HepG2 (cell line): ENCODE measurements at regions not wholly inside any gene's neighbourhood (a gene's known extent, or its start where the extent isn't known, plus 50 kb on each side); places are given as distances from the start of the nearest gene placed in this dataset.

Source experiments
- ATAC-seq: fragments of 200-7000 bp; cut with Tn5 transposase; 3 replicates; pipeline ENCODE4 v1.9.1; 2020; ENCODE audit warnings: mild to moderate bottlenecking, moderate library complexity
- BruUV-seq: library from RNA; stranded (reverse); fragments of 400-500 nt; replicated peaks from 2 replicates; lab custom pipeline; 2021; lab: Mats Ljungman, UMichigan
- CTCF ChIA-PET: fragments of 300-600 bp; formaldehyde crosslinking; extraction: SDS; loops from one replicate; lab custom pipeline; 2021; ENCODE audit warnings: low total read pairs, inconsistent platforms, low intra/inter-chr PET ratio; lab: Yijun Ruan, JAX
- POLR2A ChIA-PET: fragments of 350-600 bp; sonication (Branson Sonifier 250); formaldehyde crosslinking; loops from one replicate; lab custom pipeline; 2020; ENCODE audit warnings: antibody characterized with exemption, inconsistent platforms; lab: Yijun Ruan, JAX
- DNase-seq: peaks from one replicate; pipeline ENCODE4 v3.0.0-alpha.2; 2015; ENCODE audit warnings: low spot score
- FAIRE-seq: peaks from 3 replicates; lab custom pipeline; 2011; peaks lifted over from hg19 to GRCh38; lab: Jason Lieb, UNC
- H2AFZ ChIP-seq: one replicate; pipeline ENCODE4 v1.6.1; 2011; ENCODE audit warnings: low read length, inconsistent platforms
- H3K27ac ChIP-seq: fragments of 300-600 bp; 3 replicates; pipeline ENCODE4 v1.8.0; 2011; ENCODE audit warnings: mixed run types, mild to moderate bottlenecking, mixed read lengths, low read length, inconsistent platforms; ENCODE audit not compliant: insufficient read depth; ENCODE audit errors: extremely low read length
- H3K27me3 ChIP-seq, 2 experiments: fragments of 200-600 bp in 1 of 2; 2 replicates in 1 of 2; 3 replicates in 1 of 2; pipeline versions ENCODE4 v1.6.0 to v1.8.0; 2011; ENCODE audit warnings: low read length in 2 of 2, mild to moderate bottlenecking in 2 of 2, moderate library complexity in 2 of 2, inconsistent platforms in 1 of 2; ENCODE audit not compliant: insufficient read depth in 2 of 2, control insufficient read depth in 1 of 2
- H3K36me3 ChIP-seq, 2 experiments: fragments of 200-600 bp in 1 of 2; replicated peaks in 1 of 2; 2 replicates in 1 of 2; 3 replicates in 1 of 2; pipeline versions ENCODE4 v1.5.1 to v1.8.0; 2011; ENCODE audit warnings: low read length in 2 of 2, inconsistent platforms in 1 of 2; ENCODE audit not compliant: insufficient read depth in 2 of 2, control insufficient read depth in 1 of 2
- H3K4me1 ChIP-seq: 2 replicates; pipeline ENCODE4 v1.5.1; 2012; ENCODE audit warnings: low read length, inconsistent platforms; ENCODE audit not compliant: insufficient read depth
- H3K4me2 ChIP-seq: 2 replicates; pipeline ENCODE4 v1.6.0; 2011; ENCODE audit warnings: low read depth, low read length, inconsistent platforms
- H3K4me3 ChIP-seq, 3 experiments: fragments of 200-600 bp in 1 of 3; sonication (generic), shearing (Covaris generic) in 1 of 3; replicated peaks in 1 of 3; 2 replicates each; pipeline ENCODE4 v1.5.1; 2011 to 2016; ENCODE audit warnings: low read length in 3 of 3, inconsistent platforms in 2 of 3, low read depth in 2 of 3, mild to moderate bottlenecking in 2 of 3, control low read depth in 1 of 3, mixed read lengths in 1 of 3; ENCODE audit not compliant: insufficient read depth in 1 of 3
- H3K79me2 ChIP-seq: one replicate; pipeline ENCODE4 v1.6.1; 2011; ENCODE audit warnings: low read length, inconsistent platforms; ENCODE audit not compliant: insufficient read depth
- H3K9ac ChIP-seq: 2 replicates; pipeline ENCODE4 v1.6.0; 2011; ENCODE audit warnings: mild to moderate bottlenecking, low read depth, low read length, inconsistent platforms; ENCODE audit not compliant: insufficient read depth
- H3K9me3 ChIP-seq: 2 replicates; pipeline ENCODE4 v1.5.1; 2012; ENCODE audit warnings: mild to moderate bottlenecking, low read length
- H4K20me1 ChIP-seq: 2 replicates; pipeline ENCODE4 v1.6.0; 2011; ENCODE audit warnings: inconsistent platforms, mild to moderate bottlenecking, low read length, moderate library complexity; ENCODE audit not compliant: insufficient read depth
- BCL6 ChIP-seq: IDR thresholded peaks from 2 replicates; pipeline ENCODE4 v1.6.1; 2016; ENCODE audit warnings: missing genetic modification reagents, missing compliant biosample characterization
- CBFB ChIP-seq: sonication (generic); formaldehyde crosslinking; IDR thresholded peaks from 2 replicates; pipeline ENCODE4 v1.4.0; 2020; ENCODE audit warnings: missing genetic modification reagents
- FOXJ3 ChIP-seq: sonication (generic); formaldehyde crosslinking; IDR thresholded peaks from 2 replicates; pipeline ENCODE4 v1.4.0; 2020; ENCODE audit warnings: missing genetic modification reagents, mild to moderate bottlenecking, borderline replicate concordance
- FOXP1 ChIP-seq, 2 experiments: fragments of 450-650 bp in 1 of 2; IDR thresholded peaks; 2 replicates each; pipeline ENCODE4 v1.6.1; 2017 to 2018; ENCODE audit warnings: antibody characterized with exemption in 1 of 2
- SMAD1 ChIP-seq: sonication (generic); formaldehyde crosslinking; IDR thresholded peaks from 2 replicates; pipeline ENCODE4 v1.4.0; 2020; ENCODE audit warnings: missing genetic modification reagents, low read depth, mild to moderate bottlenecking, borderline replicate concordance
- TGIF2 ChIP-seq: IDR thresholded peaks from 2 replicates; pipeline ENCODE4 v1.6.1; 2016; ENCODE audit warnings: control low read depth, missing compliant biosample characterization
- ZFX ChIP-seq: sonication (generic); formaldehyde crosslinking; IDR thresholded peaks from 2 replicates; pipeline ENCODE4 v1.4.0; 2020; ENCODE audit warnings: mild to moderate bottlenecking, low read depth, missing genetic modification reagents, moderate library complexity
- ZNF34 ChIP-seq: sonication (generic); formaldehyde crosslinking; IDR thresholded peaks from 2 replicates; pipeline ENCODE4 v1.4.0; 2020; ENCODE audit warnings: mild to moderate bottlenecking, missing genetic modification reagents, borderline replicate concordance
- ZNF430 ChIP-seq: sonication (generic); formaldehyde crosslinking; IDR thresholded peaks from 2 replicates; pipeline ENCODE4 v1.9.0; 2021; ENCODE audit warnings: mild to moderate bottlenecking, missing genetic modification reagents
- ZNF878 ChIP-seq: sonication (generic); formaldehyde crosslinking; IDR thresholded peaks from 2 replicates; pipeline ENCODE4 v1.8.1; 2023; ENCODE audit warnings: mild to moderate bottlenecking, missing genetic modification reagents, moderate library complexity
- WGBS: methylation state at CpG from one replicate; pipeline ENCODE4 v1.1.6; 2017; ENCODE audit warnings: low lambda C conversion rate; 5-methylcytosine and 5-hydroxymethylcytosine counted together
- in situ Hi-C: cut with HindIII; loops from 2 replicates; pipeline ENCODE4 v1.10.0; 2017; ENCODE audit warnings: low pct_unique_long_range_greater_than_20kb; ENCODE audit not compliant: extremely low pct_ligation_motif_present
- intact Hi-C: fragments of 100-400 bp; cut with micrococcal nuclease; formaldehyde crosslinking; loops from one replicate; pipeline ENCODE4 v1.10.0; 2022; ENCODE audit not compliant: unreplicated experiment
- TF ChIP-seq, protein P1 (sequence below): sonication (generic); formaldehyde crosslinking; IDR thresholded peaks from 2 replicates; pipeline ENCODE4 v1.4.0; 2020; ENCODE audit warnings: missing genetic modification reagents
- TF ChIP-seq, protein P2 (sequence below): sonication (generic); formaldehyde crosslinking; IDR thresholded peaks from 2 replicates; pipeline ENCODE4 v1.9.0; 2021; ENCODE audit warnings: missing genetic modification reagents, borderline replicate concordance
- TF ChIP-seq, protein P3 (sequence below): IDR thresholded peaks from 2 replicates; pipeline ENCODE4 v1.6.1; 2016; ENCODE audit warnings: control low read depth
- TF ChIP-seq, protein P4 (sequence below): IDR thresholded peaks from 2 replicates; pipeline ENCODE4 v1.6.1; 2016; ENCODE audit warnings: missing biosample characterization, missing genetic modification reagents, low read depth

GRCh38 chr6:12537389-12537788, 179.2 kb upstream of the PHACTR1 start:
- H3K79me2 ChIP-seq = no peaks in the 10 kb centered on the region
- H2AFZ ChIP-seq = no peak overlapping the region
- FAIRE-seq (no peak), ATAC-seq (no peak), DNase-seq (peak; percentile 12)
- H3K27me3 ChIP-seq = no peaks in the 10 kb centered on the region; a peak in 1 of 5 replicates
- no peak overlapping the region for H3K4me3 ChIP-seq
- peaks cover 26% of the 10 kb centered on the region for H3K4me1 ChIP-seq
- intact Hi-C loops = no loop called here
- 19% methylated on average over 5 of the region's 5 CpGs for WGBS
- in situ Hi-C loops = no loop called here
- no TSS peak for BruUV-seq
- H3K9ac ChIP-seq = no peak overlapping the region
- no peak overlapping the region for H3K4me2 ChIP-seq
- no peaks in the 10 kb centered on the region for H3K36me3 ChIP-seq
- POLR2A ChIA-PET = no interaction called here
- no peak for TF ChIP-seq TGIF2 (CRISPR knock-in tag)
- TF ChIP-seq ZNF34 (CRISPR knock-in tag) = no peak
- TF ChIP-seq, protein P1, sequence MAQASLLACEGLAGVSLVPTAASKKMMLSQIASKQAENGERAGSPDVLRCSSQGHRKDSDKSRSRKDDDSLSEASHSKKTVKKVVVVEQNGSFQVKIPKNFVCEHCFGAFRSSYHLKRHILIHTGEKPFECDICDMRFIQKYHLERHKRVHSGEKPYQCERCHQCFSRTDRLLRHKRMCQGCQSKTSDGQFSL (CRISPR knock-in tag) = no peak
- no peak for TF ChIP-seq ZFX (CRISPR knock-in tag)
- no peak for TF ChIP-seq FOXJ3 (CRISPR knock-in tag)
- no peak for TF ChIP-seq ZNF878 (CRISPR knock-in tag)
- TF ChIP-seq, protein P2, sequence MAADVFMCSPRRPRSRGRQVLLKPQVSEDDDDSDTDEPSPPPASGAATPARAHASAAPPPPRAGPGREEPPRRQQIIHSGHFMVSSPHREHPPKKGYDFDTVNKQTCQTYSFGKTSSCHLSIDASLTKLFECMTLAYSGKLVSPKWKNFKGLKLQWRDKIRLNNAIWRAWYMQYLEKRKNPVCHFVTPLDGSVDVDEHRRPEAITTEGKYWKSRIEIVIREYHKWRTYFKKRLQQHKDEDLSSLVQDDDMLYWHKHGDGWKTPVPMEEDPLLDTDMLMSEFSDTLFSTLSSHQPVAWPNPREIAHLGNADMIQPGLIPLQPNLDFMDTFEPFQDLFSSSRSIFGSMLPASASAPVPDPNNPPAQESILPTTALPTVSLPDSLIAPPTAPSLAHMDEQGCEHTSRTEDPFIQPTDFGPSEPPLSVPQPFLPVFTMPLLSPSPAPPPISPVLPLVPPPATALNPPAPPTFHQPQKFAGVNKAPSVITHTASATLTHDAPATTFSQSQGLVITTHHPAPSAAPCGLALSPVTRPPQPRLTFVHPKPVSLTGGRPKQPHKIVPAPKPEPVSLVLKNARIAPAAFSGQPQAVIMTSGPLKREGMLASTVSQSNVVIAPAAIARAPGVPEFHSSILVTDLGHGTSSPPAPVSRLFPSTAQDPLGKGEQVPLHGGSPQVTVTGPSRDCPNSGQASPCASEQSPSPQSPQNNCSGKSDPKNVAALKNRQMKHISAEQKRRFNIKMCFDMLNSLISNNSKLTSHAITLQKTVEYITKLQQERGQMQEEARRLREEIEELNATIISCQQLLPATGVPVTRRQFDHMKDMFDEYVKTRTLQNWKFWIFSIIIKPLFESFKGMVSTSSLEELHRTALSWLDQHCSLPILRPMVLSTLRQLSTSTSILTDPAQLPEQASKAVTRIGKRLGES (CRISPR knock-in tag) = no peak
- TF ChIP-seq SMAD1 = no peak
- no peak for TF ChIP-seq FOXP1 (IDR thresholded peaks at IDR 0.05)
- no peak for TF ChIP-seq FOXP1 (CRISPR knock-in tag; IDR thresholded peaks at IDR 0.05)
- TF ChIP-seq ZNF430 = no peak
- TF ChIP-seq CBFB (CRISPR knock-in tag) = no peak
- no peak; the same call in 1 of the 2 replicates for TF ChIP-seq BCL6
- TF ChIP-seq, protein P3, sequence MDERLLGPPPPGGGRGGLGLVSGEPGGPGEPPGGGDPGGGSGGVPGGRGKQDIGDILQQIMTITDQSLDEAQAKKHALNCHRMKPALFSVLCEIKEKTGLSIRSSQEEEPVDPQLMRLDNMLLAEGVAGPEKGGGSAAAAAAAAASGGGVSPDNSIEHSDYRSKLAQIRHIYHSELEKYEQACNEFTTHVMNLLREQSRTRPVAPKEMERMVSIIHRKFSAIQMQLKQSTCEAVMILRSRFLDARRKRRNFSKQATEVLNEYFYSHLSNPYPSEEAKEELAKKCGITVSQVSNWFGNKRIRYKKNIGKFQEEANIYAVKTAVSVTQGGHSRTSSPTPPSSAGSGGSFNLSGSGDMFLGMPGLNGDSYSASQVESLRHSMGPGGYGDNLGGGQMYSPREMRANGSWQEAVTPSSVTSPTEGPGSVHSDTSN (CRISPR knock-in tag) = no peak
- TF ChIP-seq, protein P4, sequence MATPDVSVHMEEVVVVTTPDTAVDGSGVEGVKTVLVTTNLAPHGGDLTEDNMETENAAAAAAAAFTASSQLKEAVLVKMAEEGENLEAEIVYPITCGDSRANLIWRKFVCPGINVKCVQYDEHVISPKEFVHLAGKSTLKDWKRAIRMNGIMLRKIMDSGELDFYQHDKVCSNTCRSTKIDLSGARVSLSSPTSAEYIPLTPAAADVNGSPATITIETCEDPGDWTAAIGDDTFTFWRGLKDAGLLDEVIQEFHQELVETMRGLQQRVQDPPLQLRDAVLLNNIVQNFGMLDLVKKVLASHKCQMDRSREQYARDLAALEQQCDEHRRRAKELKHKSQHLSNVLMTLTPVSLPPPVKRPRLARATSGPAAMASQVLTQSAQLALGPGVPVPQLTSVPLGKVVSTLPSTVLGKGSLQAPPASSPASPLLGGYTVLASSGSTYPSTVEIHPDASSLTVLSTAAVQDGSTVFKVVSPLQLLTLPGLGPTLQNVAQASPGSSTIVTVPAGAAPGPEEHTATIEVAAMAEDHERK (CRISPR knock-in tag) = no peak
- CTCF ChIA-PET = no interaction called here
- no peaks in the 10 kb centered on the region for H3K9me3 ChIP-seq
- H3K27ac ChIP-seq = no peak overlapping the region
- H4K20me1 ChIP-seq = no peaks in the 10 kb centered on the region
